Transverse colon (tissue), 4 donors: ENCODE measurements at regions not wholly inside any gene's neighbourhood (a gene's known extent, or its start where the extent isn't known, plus 50 kb on each side); places are given as distances from the start of the nearest gene placed in this dataset.

Experiments
- CTCF ChIP-seq, 5 experiments: fragments of 200-600 bp in 3 of 5; fragments of 450-650 bp in 2 of 5; sonication (generic) in 3 of 5; IDR thresholded peaks; 1 replicate in 2 of 5; 2 replicates in 3 of 5; pipeline ENCODE4 v1.5.1; 2016 to 2017; ENCODE audit warnings: antibody characterized with exemption in 5 of 5, inconsistent platforms in 3 of 5, mild to moderate bottlenecking in 2 of 5, moderate library complexity in 1 of 5
- POLR2A ChIP-seq: fragments of 450-650 bp; IDR thresholded peaks from one replicate; pipeline ENCODE4 v1.6.1; 2016; ENCODE audit warnings: antibody characterized with exemption, mild to moderate bottlenecking, moderate library complexity
- POLR2AphosphoS5 ChIP-seq, 3 donors: sonication (generic); formaldehyde crosslinking; IDR thresholded peaks; one replicate each; pipeline ENCODE4 v1.6.1; 2016; ENCODE audit warnings: antibody characterized with exemption in 3 of 3

- TF ChIP-seq POLR2A (no peak), CTCF (IDR thresholded peaks at IDR 0.05) (no peak), POLR2AphosphoS5 (IDR thresholded peaks at IDR 0.05) (no peak)
Measured at GRCh38 chr20:17866234-17867001, 102.2 kb downstream of the SNX5 start.
